ENCODE measurements at regions not wholly inside any gene's neighbourhood (a gene's known extent, or its start where the extent isn't known, plus 50 kb on each side); places are given as distances from the start of the nearest gene placed in this dataset.

DNA sequence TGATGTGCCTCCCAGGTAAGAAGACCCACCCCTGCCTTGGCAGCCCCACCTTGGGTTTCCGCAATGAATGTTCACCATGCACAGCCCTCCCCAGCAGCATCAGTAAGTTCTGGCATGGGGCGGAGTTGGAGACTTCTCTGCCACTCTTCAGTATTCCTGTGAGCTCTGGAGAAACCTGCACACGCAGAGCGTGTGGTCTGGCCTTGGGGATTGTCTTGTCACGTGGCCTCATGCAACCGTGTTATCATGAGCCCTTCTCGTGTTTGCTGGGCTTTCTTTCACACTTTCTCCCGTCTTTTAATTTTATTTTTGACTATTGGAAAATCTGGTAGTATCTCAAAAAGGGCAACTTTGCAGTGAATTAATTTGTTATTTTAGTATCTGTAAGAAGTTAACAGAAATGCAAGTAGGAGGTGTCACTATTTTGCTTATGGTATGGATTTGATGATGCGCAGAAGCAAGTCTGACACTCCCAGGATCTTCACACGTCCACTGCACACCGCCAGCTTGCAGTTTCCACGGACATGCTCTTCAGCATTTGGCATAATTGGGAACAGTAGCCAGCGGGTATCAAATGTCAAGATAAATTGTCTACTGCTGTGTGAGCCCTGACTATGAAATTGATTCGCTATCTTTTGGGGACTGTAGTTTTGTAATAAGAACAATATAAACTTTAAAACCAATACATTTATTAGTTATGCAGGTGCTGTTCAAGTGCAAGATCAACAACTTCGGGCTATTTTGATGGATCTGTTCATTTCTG is 463.5 kb downstream of the QKI start:
- TF ChIP-seq EZH2phosphoT487 (conservative IDR thresholded peaks at IDR 0.05; ENCODE audit: low read length): no peak
- TF ChIP-seq CTCF (IDR thresholded peaks at IDR 0.05; ENCODE audit: insufficient read depth, low read length, poor library complexity, severe bottlenecking): no peak
- Histone ChIP-seq H3K9ac (ENCODE audit: low read length) (no peak overlapping the region), H3K9me3 (ENCODE audit: insufficient read depth, low read length) (no peaks in the 10 kb centered on the region), H3K27me3 (ENCODE audit: low read length) (no peaks in the 10 kb centered on the region), H4K20me1 (ENCODE audit: low read depth, low read length) (no peaks in the 10 kb centered on the region), H3K36me3 (ENCODE audit: low read length) (no peaks in the 10 kb centered on the region), H3K79me2 (ENCODE audit: insufficient read depth, low read length) (no peaks in the 10 kb centered on the region), H3K4me2 (ENCODE audit: low read depth, low read length, poor library complexity, severe bottlenecking) (no peak overlapping the region), H3K9me2 (replicated peaks; ENCODE audit: insufficient read depth, low read length) (no peaks in the 10 kb centered on the region), H3K27ac (ENCODE audit: low read depth, low read length) (no peak overlapping the region), H2AFZ (ENCODE audit: low read depth, low read length, severe bottlenecking) (no peak overlapping the region), H3K4me3 (ENCODE audit: insufficient read depth, low read length, poor library complexity, severe bottlenecking) (no peak overlapping the region), H3F3A (ENCODE audit: insufficient read depth) (no peaks in the 10 kb centered on the region)

DNA sequence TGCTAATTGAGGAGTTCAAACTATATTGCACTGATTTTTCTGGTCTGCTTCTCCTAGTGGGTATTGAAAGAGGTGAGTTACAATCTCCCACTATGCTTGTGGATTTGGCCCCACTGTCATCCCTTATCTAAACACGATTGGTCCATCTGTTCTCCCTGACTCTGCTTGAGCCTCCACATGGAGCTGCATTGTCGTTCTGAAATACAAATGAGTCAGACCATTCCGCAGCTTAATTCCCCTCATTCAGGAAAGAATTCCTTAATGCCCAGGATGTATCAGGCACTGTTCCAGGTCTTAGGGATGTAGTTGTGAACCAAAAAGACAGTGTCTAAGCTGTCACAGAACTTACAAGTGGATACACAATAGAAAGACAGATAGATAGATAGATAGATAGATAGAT is 461.9 kb downstream of the QKI start:
- H3K4me2 ChIP-seq (ENCODE audit: low read depth, low read length, poor library complexity, severe bottlenecking): no peak overlapping the region
- H3K27me3 ChIP-seq (ENCODE audit: low read length): no peaks in the 10 kb centered on the region
- H3K9me2 ChIP-seq (replicated peaks; ENCODE audit: insufficient read depth, low read length): no peaks in the 10 kb centered on the region
- no peak overlapping the region for H2AFZ ChIP-seq (ENCODE audit: low read depth, low read length, severe bottlenecking)
- H3K36me3 ChIP-seq (ENCODE audit: low read length): no peaks in the 10 kb centered on the region
- H3K9ac ChIP-seq (ENCODE audit: low read length): no peak overlapping the region
- no peak overlapping the region for H3K4me3 ChIP-seq (ENCODE audit: insufficient read depth, low read length, poor library complexity, severe bottlenecking)
- H4K20me1 ChIP-seq (ENCODE audit: low read depth, low read length): no peaks in the 10 kb centered on the region
- no peak overlapping the region for H3K27ac ChIP-seq (ENCODE audit: low read depth, low read length)
- no peaks in the 10 kb centered on the region for H3K9me3 ChIP-seq (ENCODE audit: insufficient read depth, low read length)
- no peaks in the 10 kb centered on the region for H3F3A ChIP-seq (ENCODE audit: insufficient read depth)
- TF ChIP-seq EZH2phosphoT487 (conservative IDR thresholded peaks at IDR 0.05; ENCODE audit: low read length) (no peak), CTCF (IDR thresholded peaks at IDR 0.05; ENCODE audit: insufficient read depth, low read length, poor library complexity, severe bottlenecking) (no peak)
- no peaks in the 10 kb centered on the region for H3K79me2 ChIP-seq (ENCODE audit: insufficient read depth, low read length)

GRCh38 chr6:163874784-163875183 is 460.3 kb downstream of the QKI start:
- H3K9me3 ChIP-seq (ENCODE audit: insufficient read depth, low read length): no peaks in the 10 kb centered on the region
- H3K4me3 ChIP-seq (ENCODE audit: insufficient read depth, low read length, poor library complexity, severe bottlenecking): no peak overlapping the region
- H3K9ac ChIP-seq (ENCODE audit: low read length): no peak overlapping the region
- no peak overlapping the region for H3K27ac ChIP-seq (ENCODE audit: low read depth, low read length)
- no peaks in the 10 kb centered on the region for H3F3A ChIP-seq (ENCODE audit: insufficient read depth)
- no peaks in the 10 kb centered on the region for H3K9me2 ChIP-seq (replicated peaks; ENCODE audit: insufficient read depth, low read length)
- H2AFZ ChIP-seq (ENCODE audit: low read depth, low read length, severe bottlenecking): no peak overlapping the region
- no peaks in the 10 kb centered on the region for H3K79me2 ChIP-seq (ENCODE audit: insufficient read depth, low read length)
- no peak for TF ChIP-seq EZH2phosphoT487 (conservative IDR thresholded peaks at IDR 0.05; ENCODE audit: low read length)
- TF ChIP-seq CTCF (IDR thresholded peaks at IDR 0.05; ENCODE audit: insufficient read depth, low read length, poor library complexity, severe bottlenecking): no peak
- H3K36me3 ChIP-seq (ENCODE audit: low read length): no peaks in the 10 kb centered on the region
- H3K27me3 ChIP-seq (ENCODE audit: low read length): no peaks in the 10 kb centered on the region
- H4K20me1 ChIP-seq (ENCODE audit: low read depth, low read length): no peaks in the 10 kb centered on the region
- H3K4me2 ChIP-seq (ENCODE audit: low read depth, low read length, poor library complexity, severe bottlenecking): no peak overlapping the region
